Glomerular visceral epithelial cell (primary cell): ENCODE measurements at regions not wholly inside any gene's neighbourhood (a gene's known extent, or its start where the extent isn't known, plus 50 kb on each side); places are given as distances from the start of the nearest gene placed in this dataset.
"Not testable (repeated sequence)": the region's sequence is repeated elsewhere in the genome, so short reads cannot be mapped to it uniquely, and the experiment has no call there.

Experiments
- DNase-seq: peaks from one replicate; pipeline ENCODE4 v3.0.0-alpha.2; 2016; ENCODE audit errors: extremely low spot score

- no peak for DNase-seq
These were observed 226.0 kb upstream of the PTGER4 start for GRCh38 chr5:40453689-40454088.

- DNase-seq, result no peak
These were observed 226.7 kb upstream of the PTGER4 start for GRCh38 chr5:40452874-40453624.

- DNase-seq, result no peak
These were observed 232.3 kb upstream of the PTGER4 start for GRCh38 chr5:40447438-40447837.

- DNase-seq, result peak; percentile 71
These were observed 232.8 kb upstream of the PTGER4 start for GRCh38 chr5:40446910-40447309.

- DNase-seq, result no peak
These were observed 237.4 kb upstream of the PTGER4 start for GRCh38 chr5:40442346-40442745.

- DNase-seq, result no peak
These were observed 238.0 kb upstream of the PTGER4 start for GRCh38 chr5:40441733-40442132.

GRCh38 chr5:40440746-40441145 lies 239.0 kb upstream of the PTGER4 start:
- no peak for DNase-seq

DNA sequence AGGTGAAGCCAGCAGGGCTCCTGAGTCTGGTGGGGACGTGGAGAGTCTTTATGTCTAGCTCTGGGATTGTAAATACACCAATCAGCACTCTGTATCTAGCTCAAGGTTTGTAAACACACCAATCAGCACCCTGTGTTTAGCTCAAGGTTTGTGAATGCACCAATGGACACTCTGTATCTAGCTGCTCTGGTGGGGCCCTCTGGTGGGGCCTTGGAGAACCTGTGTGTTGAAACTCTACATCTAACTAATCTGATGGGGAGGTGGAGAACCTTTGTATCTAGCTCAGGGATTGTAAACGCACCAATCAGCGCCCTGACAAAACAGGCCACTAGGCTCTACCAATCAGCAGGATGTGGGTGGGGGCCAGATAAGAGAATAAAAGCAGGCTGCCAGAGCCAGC lies 240.6 kb upstream of the PTGER4 start:
- DNase-seq, result not testable (repeated sequence)

DNA sequence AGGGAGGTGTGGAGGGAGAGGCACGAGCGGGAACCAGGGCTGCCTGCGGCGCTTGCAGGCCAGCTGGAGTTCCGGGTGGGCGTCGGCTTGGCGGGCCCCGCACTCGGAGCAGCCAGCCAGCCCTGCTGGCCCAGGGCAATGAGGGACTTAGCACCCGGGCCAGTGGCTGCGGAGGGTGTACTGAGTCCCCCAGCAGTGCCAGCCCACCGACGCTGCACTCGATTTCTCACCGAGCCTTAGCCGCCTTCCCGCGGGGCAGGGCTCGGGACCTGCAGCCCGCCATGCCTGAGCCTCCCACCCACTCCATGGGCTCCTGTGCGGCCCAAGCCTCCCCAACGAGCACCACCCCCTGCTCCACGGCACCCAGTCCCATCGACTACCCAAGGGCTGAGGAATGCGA lies 241.1 kb upstream of the PTGER4 start:
- DNase-seq, result not testable (repeated sequence)

DNA sequence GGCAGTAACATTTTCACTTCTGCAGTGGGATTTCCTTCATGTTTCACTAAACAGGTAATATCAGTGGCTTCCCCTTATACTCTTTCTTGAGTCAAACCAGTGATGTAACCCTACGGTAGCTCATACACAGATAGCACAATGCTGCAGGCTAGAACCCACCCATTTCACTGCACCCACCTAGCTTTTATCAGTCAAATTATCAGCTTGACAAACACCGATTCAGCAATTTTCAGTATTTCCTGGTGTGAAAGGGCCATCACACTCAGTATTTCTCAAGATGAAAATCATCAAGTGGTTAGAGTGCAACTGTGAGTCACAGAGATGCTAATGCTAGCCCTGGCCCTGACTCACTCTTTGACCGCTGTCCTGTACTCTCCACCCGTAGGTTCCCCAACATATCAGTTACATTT lies 242.3 kb upstream of the PTGER4 start:
- peak; percentile 76 for DNase-seq

DNA sequence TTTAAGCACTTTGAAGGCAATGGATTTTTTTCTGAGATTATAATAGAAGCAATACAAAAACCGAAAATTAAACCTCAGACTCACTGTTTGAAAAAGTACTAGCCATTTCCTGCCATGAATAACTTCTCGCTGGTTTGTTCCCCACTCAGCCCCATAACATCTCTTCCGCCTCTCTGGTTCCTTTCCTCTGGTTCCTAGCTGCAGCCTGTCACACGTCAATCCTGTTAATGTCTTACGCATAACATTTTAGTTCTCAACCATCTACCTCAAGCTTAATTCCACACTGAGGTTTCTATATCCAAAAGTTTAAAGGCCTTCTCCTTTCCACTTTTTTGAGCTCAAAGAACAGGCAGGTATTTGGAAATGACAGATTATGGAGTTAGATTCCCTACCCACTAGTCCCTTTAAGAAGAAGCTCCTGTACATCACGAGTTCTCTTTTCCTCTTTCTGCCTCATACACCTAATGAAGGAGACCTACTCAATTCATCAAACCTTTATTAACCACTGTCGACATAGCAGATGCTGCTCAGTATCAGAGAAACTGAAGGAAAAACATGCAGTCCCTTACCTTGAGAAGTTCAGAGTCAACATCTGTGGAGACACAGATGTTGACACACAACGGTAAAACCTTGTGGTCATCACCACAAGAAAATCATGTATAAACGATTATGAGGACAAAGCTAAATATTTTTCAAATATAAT lies 243.0 kb upstream of the PTGER4 start:
- no peak for DNase-seq

DNA sequence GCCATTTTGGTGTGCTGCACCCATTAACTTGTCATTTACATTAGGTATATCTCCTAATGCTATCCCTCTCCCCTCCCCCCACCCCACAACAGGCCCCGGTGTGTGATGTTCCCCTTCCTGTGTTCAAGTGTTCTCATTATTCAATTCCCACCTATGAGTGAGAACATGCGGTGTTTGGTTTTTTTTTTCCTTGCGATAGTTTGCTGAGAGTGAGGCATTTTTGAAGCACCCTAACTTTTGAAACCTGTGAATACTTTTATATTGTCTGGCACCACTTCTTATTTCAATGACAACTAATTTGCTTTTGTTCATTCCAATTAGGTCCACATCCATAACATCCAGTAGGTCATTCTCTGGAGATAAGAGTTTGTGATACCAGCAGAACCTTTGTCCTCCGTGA lies 244.0 kb upstream of the PTGER4 start:
- DNase-seq, result not testable (repeated sequence)

GRCh38 chr5:40432836-40433235 lies 246.9 kb upstream of the PTGER4 start:
- no peak for DNase-seq

DNA sequence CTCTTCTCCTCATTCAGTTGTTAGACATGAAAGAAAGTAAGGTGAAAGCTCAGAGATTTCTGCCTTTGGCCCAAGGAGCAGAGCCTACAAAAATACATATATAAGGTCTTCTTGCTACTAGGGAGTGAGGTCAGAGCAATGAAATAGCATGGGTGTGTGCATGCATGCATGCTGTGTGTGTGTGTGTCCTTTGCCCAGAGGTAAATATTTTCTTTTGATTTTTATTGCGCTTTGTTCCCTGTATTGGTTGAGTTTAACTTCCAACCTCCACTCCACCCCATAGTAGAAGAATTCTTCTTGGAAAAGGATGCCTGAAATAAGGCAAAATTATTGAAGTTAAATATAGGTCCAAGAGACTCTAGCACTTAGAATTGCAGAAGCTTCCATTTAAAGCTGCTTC lies 248.0 kb upstream of the PTGER4 start:
- DNase-seq, result no peak

GRCh38 chr5:40430101-40430710 lies 249.5 kb upstream of the PTGER4 start:
- DNase-seq, result no peak

DNA sequence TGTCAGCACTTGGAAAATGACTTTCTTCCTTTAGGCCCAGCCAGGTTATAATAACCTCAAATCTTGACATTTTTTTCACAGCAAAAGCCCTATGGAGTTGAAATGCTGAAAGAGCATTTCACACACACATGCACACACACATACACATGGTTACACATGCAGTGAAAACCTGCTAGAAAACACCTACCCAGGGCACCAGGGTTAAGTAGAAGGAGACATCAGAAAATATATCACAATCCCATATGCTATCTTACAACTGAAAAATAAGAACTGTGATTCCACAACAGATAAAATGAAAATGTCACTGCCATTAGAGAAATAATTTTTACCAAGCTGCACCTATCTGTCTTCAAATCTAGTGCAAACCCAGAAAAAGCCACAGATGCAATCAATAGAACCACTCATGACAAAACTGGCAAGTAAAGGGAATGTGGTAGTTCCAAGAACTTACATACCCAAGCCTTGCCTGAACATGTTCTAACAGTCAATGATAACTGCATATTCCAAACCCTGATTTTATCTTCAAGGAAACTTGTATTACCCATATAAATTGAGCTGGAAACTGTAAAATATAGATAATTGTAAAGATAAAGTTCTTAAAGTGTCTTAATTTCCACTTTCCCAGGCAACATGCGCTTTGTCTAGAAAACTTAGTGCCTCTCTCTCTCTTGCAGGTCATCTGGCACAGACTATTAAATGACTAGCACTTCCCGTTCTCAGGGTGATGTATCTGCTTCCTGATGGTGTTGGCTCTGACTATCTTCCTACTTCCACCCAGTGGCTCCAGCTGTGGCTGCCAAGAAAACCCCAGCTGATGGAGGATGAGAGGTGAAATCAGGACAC lies 250.2 kb upstream of the PTGER4 start:
- no peak for DNase-seq

DNA sequence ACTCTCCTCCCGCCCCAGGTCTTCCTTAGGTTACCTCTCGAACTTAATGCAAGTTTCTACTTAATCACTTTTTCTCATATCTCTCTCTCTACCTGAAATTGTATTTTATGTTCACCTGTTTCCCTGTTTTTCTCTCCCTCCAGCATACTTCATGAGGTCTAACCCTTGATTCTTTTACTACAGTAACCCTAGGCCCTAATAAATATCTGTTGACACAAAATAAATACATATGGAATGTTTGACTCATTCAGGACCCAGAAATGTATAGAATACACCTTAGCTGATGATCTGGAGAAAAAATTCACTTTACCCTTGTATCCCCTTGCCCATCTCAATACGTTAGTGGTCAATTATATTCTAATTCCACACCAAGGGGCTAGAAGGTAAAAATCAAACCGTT lies 250.9 kb upstream of the PTGER4 start:
- no peak for DNase-seq

DNA sequence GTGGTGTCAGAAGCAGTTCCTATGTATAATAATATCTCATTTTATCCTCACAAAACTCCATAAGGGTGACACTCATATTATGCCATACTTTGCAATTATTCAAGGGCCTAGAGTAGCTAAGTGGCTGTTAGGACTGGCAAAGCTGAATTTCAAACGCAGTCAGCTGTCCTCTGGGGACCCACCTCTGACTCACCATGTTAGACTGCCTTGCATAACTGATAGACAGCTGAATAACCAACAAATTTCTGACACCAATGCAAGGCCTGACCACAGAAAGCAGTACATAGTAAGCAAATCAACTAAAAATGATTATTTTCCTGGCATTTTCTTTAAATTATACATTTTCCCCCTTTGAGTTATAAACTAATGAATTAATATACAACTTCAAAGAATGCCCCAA lies 251.6 kb upstream of the PTGER4 start:
- DNase-seq, result peak; percentile 61

GRCh38 chr5:40417046-40417810 lies 262.5 kb upstream of the PTGER4 start:
- DNase-seq, result not testable (repeated sequence)

DNA sequence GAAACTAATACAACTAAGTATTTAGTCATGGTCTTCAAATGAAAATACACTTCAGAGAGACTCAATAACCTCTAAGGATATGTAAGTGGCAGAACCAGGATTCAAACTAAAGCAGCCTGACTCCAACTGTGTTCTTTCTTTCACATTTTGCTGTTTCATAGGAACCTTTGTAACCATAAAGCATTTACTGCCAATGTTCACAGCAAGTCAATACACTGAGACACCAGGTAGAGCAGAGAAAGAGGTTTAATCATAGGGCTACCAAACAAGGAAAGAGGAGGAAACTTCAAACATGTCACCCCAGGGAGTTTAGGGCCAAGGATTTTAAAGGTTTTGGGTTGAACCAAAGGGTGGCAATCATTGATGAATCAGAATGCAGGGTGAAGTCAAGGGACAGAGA lies 263.1 kb upstream of the PTGER4 start:
- no peak for DNase-seq

DNA sequence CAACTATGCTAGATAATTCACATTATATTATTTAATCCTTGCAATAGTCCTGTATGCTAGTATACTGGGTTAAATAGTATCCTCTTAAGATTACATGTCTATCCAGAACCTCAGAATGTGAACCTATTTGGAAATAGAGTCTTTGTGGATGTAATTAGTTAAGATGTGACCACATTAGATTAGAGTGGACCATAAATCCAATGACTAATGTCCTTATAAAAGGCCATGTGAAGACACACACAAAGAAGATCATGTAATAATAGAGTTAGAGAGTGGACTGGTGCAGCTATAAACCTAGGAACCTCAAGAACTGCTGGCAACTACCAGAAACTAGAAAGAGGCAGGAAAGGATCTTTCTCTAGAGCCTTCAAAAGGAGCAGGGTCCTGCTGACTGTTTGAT lies 263.6 kb upstream of the PTGER4 start:
- no peak for DNase-seq
